ENCODE measurements at regions not wholly inside any gene's neighbourhood (a gene's known extent, or its start where the extent isn't known, plus 50 kb on each side); places are given as distances from the start of the nearest gene placed in this dataset.

- DNase-seq, result no peak
- Histone ChIP-seq H3K9me3 (ENCODE audit: control insufficient read depth, low read depth, low read length) (no peaks in the 10 kb centered on the region), H3K18ac (ENCODE audit: insufficient read length, low read depth, low read length) (no peak overlapping the region), H3K4ac (ENCODE audit: low read depth, low read length) (no peak overlapping the region), H2BK15ac (ENCODE audit: low read depth, low read length) (no peak overlapping the region), H4K8ac (replicated peaks; ENCODE audit: insufficient read length, low read depth, low read length) (no peak overlapping the region), H3K79me2 (ENCODE audit: insufficient read depth, low read length) (no peaks in the 10 kb centered on the region), H2AFZ (ENCODE audit: low read length) (no peak overlapping the region), H3K23me2 (ENCODE audit: insufficient read length, low read depth, low read length, poor library complexity, severe bottlenecking) (no peaks in the 10 kb centered on the region), H2BK5ac (ENCODE audit: insufficient read length, low read length) (no peak overlapping the region), H2BK120ac (ENCODE audit: low read depth, low read length, poor library complexity, severe bottlenecking) (no peak overlapping the region), H2AK5ac (ENCODE audit: insufficient read length, low read length) (no peak overlapping the region), H4K91ac (ENCODE audit: insufficient read length, low read depth, low read length) (no peak overlapping the region), H2BK12ac (ENCODE audit: insufficient read length, low read depth, low read length) (no peak overlapping the region), H4K5ac (ENCODE audit: insufficient read length, low read depth, low read length) (no peak overlapping the region), H3K14ac (ENCODE audit: insufficient read depth, low read length) (no peak overlapping the region), H3K4me1 (ENCODE audit: insufficient read depth, low read length) (peaks cover 4% of the 10 kb centered on the region), H3K4me2 (ENCODE audit: insufficient read depth, insufficient read length, low read length) (no peak overlapping the region), H2BK20ac (ENCODE audit: low read depth, low read length, poor library complexity, severe bottlenecking) (no peak overlapping the region), H3K79me1 (ENCODE audit: insufficient read depth, low read depth, low read length, poor library complexity, severe bottlenecking) (no peaks in the 10 kb centered on the region), H3T11ph (ENCODE audit: low read length) (no peak overlapping the region), H4K20me1 (ENCODE audit: control insufficient read depth, insufficient read depth, insufficient read length) (no peaks in the 10 kb centered on the region), H3K27me3 (ENCODE audit: insufficient read depth, low read length) (no peaks in the 10 kb centered on the region), H3K27ac (ENCODE audit: insufficient read length, low read depth, low read length) (no peak overlapping the region), H3K23ac (ENCODE audit: insufficient read length, low read depth, low read length) (no peak overlapping the region), H3K9ac (ENCODE audit: extremely low read depth, insufficient read length, low read length) (no peak overlapping the region), H3K56ac (ENCODE audit: insufficient read length, low read depth, low read length) (no peak overlapping the region)
- Mint-ChIP-seq H3K27me3 (ENCODE audit: low read depth) (no peaks in the 10 kb centered on the region), H3K27ac (no peak overlapping the region), H3K9me3 (peaks cover 3% of the 10 kb centered on the region in 2 experiments; a peak in 2 of 5 replicates), H3K4me3 (no peak overlapping the region), H3K4me1 (peaks cover 33% of the 10 kb centered on the region in 2 experiments), H3K36me3 (ENCODE audit: insufficient read depth in 1 of 3, low read depth in 3 of 3) (peaks cover 0 to 4% (median 2%) of the 10 kb centered on the region in 3 experiments; a peak in 2 of 7 replicates)
- WGBS (ENCODE audit: extremely low coverage, insufficient read length, low lambda C conversion rate), result no CpG with 5 or more reads among the region's 4 CpGs
- TF ChIP-seq CTCF (conservative IDR thresholded peaks at IDR 0.05), result no peak
Measured at GRCh38 chr15:29990954-29991353, 91.8 kb upstream of the GOLGA8J start.
